ENCODE measurements at regions not wholly inside any gene's neighbourhood (a gene's known extent, or its start where the extent isn't known, plus 50 kb on each side); places are given as distances from the start of the nearest gene placed in this dataset.
"Not testable (repeated sequence)": the region's sequence is repeated elsewhere in the genome, so short reads cannot be mapped to it uniquely, and the experiment has no call there.

DNA sequence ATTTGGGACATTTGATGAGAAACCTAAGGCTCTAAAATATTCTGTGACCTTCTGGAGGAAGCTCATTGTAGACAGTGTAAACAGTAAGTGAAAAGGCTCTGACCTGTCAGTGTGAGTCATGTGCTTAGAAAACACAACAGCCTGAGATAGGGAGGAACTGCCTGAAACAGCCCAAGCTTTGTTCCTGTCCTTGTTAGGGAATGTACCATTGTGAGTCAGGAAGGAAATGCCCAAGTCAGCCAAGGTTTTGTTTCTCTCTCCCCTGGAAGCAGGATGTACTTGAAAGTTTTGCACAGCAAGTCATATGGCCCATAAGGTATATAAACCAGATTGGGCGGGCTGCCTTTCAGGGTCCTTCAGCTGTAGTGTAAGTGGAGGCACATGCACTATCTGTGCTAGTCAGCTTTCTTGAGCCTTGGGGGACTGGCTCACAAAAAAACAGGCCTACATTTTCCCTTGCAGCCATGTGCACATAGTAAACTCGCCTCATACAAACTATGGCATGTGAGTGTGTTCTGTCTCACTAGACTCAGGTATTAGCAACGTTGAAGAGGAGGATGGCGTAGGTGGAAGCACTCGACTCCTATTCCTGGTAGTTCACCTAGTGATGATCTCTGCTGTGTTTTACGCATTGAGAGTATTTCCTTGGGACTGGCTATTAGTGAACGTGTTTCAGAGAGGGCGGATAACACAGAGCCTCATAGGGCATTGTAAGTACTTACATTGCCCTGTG is 141.2 kb upstream of the KLHL1 start:
- DNase-seq (ENCODE audit: low spot score): no peak

DNA sequence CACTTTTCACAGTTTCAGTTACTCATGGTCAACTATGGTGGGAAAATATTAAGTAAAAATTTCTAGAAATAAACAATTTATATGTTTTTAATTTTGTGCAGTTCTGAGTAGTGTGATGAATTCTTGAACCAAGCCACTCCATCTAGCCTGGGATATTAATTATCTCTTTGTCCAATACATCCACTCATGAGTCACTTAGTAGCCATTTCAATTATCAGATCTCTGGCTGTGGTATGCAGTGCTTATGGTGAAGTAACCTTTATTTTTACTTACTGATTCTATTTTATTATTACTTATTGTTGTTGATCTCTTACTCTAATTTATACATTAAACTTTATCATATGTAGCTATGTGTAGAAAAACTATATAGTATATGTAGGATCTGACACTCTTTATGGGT is 128.9 kb upstream of the KLHL1 start:
- no peak for DNase-seq (ENCODE audit: low spot score)

DNA sequence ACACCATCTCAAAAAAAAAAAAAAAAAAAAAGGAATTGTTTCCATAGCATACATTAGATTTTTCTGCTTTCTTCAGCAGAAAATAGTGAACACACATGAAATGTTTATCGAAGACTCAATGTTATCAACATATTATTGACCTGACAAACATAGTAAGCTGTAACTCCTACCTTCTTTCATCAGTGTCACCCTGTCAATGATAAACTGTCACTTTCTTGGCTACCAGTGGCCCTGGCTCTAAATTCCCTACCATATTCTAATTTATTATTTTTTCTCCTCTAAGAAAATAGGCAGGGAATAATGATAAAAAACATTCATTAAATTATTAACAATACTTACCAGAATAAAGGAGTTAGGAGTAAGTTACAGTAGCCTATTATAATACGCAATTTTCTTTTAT is 127.3 kb upstream of the KLHL1 start:
- no peak for DNase-seq (ENCODE audit: low spot score)

DNA sequence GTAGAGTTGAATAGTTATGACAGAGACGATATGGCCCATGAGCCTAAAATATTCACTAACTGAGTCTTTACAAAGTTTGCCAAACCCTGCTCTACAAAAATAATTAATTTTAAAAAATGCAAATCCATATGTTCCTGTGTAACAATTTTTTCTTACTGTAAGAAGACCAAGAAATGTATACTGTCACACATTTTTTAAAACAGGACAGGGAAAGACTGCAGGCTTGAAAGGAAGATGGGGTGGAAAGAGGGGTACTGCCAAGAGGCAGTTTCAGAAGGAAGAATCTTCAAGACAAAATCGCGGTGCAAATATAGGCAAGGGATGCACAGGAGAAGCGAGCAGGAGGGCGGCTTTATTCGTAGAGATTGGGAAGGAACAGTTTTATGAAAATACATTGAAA is 115.7 kb upstream of the KLHL1 start:
- DNase-seq (ENCODE audit: low spot score): no peak

DNA sequence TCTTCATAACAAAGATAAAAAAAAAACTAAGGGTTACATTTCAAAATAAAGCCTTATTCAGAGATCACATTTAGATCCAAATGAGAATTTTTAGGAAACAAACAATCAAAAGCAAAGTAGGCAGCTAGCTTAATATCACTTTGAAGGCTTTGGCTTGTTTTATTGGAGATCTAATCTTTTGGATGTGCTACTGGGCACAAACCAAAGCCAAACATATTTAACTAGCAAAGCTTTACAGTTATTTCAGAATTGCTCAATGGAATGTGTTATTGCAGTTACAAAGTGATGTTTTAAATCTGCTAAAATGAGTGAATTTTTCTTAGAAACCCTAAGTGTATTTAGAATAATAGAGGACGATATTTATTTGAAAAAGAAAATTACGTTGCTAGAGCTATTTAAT is 114.7 kb upstream of the KLHL1 start:
- no peak for DNase-seq (ENCODE audit: low spot score)

DNA sequence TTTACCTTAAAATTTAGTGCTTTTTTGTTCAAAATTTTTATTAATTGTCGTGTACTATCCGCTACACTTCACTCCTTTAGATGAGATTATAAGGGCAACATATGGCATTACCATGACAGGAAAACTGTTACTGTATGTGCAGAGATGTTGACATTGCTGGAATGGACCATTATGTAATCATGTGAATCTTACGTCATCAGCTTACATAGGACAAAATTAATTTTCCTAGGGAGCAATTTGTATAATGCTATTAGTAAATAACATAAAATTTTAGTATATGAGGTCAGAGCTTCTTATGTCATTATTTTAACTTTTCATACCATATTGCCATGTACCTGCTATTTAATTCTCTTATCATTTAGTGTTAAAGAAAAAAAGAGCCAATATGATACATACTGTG is 110.4 kb upstream of the KLHL1 start:
- no peak for DNase-seq (ENCODE audit: low spot score)

DNA sequence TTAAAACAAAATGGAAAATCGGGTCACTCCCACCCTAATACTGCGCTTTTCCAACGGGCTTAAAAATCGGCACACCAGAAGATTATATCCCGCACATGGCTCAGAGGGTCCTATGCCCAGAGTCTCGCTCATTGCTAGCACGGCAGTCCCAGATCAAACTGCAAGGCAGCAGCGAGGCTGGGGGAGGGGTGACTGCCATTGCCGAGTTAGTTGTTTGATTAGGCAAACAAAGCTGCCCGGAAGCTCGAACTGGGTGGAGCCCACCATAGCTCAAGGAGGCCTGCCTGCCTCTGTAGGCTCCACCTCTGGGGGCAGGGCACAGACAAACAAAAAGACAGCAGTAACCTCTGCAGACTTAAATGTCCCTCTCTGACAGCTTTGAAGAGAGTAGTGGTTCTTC is 100.7 kb upstream of the KLHL1 start:
- DNase-seq (ENCODE audit: low spot score): not testable (repeated sequence)

DNA sequence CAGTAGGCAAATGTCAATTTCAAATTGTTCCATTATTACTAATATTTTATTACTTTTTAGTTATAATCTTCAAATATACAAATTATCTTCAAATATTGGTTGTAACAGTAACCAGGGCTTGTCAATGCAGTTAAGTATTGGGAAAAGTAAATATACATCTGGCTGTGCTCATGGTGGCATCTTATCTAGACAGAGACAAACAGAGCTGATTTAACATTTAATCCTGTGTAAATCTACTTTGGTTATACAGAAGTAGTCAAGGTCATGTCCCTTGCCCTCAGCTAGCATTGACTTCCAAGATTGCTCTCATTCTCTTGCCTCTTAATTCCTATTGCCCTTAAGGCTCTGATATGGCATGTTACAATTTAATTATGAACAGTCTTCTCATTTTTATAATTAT is 98.4 kb upstream of the KLHL1 start:
- DNase-seq (ENCODE audit: low spot score): no peak

DNA sequence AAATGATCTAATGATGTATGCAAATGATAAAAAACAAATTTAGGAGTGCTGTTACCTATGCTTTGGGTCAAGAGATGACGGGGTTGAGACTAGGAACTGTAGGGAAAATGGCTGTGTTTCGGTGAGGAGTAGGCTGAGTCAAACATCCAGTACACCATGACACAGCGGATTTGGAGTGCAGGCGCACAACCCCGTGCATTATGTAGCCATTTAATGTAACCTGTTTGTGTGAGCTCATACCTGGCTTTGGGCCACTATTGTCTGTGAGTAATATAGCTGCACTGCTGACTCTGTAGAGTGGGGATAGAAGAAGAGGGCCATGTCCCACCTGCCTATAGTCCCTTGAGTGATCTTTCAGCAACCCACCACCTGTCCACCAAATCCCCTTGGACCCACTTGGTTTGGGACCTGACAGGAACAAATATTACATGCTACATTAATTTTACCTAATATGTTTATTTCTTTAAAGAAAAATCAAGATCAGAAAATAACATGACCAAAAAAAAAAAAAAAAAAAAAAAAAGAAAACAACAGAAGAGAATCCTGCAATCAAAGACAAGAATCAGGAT is 95.5 kb upstream of the KLHL1 start:
- DNase-seq (ENCODE audit: low spot score): no peak

DNA sequence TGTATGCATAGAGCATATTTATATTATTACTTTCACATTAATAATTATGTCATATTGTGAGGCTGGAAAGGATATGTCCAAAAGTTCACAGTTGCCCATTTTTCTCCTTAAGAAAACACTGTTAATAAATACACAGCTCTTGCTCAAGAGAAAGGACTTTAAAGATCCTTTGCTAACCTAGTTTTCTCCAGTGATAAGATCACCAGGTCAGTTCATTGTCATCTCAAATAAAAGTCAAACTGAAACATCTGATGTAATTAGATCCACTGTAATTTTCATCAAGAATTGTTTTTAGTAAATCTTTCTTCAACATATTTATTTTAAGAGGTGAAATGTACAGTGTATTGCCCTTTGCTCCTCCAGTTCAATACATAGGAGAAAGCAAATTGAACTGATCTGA is 82.8 kb upstream of the KLHL1 start:
- DNase-seq (ENCODE audit: low spot score): no peak

DNA sequence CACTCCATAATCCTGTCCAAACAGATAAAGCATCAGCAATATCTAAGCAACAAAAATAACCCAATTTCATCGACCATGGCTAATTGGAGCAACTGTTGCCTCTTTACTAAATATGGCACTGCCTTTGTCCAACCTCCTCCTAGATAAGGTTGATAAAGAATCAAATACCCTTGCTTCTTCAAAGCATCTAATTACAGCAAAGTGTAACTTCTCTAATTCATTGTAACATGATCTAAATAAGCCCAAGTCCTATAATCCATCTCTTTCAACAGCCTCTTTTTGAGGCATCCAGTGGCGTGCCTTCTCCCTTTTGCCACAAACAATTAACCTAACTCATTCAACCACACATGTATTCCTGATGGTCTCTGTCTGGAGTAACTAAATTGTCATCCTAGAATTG is 81.7 kb upstream of the KLHL1 start:
- no peak for DNase-seq (ENCODE audit: low spot score)

DNA sequence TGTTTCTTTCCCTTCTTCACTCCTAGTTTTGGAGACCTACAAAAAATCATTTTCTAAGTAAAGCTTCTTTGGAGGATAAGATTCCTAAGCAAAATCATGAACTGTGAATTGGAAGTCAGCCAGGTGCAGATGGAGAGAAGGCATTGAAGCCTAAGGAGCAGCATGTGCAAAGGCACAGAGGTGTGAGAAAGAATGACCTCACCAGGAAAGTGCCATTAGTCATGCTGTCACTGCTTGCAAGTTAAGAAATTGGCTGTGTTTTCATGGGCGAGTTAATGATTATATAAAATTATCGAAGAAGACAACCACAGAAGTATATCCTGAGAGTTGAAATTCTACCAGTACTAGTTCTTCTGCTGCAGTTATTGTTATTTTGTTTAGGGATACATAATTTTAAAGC is 80.3 kb upstream of the KLHL1 start:
- no peak for DNase-seq (ENCODE audit: low spot score)

DNA sequence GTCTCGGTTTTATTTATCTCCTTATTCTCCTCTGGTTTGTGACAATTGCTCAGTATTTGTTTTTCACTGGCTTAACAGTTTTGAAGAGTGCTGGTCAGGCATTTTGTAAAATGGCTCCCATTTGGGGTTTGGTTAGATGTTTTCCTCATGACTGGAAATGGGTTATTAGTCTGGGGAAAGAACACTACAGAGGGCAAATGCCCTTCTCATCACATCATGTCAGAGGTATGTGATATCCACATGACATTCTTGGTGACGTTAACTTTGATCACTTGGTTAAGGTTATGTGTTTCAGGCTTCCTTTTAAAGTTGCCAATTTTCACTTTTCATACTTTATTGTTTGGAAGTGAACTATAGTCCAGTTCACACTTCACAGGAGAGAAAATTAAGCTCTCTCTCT is 74.8 kb upstream of the KLHL1 start:
- no peak for DNase-seq (ENCODE audit: low spot score)
